Parathyroid adenoma (tissue), 2 donors: ENCODE measurements at regions not wholly inside any gene's neighbourhood (a gene's known extent, or its start where the extent isn't known, plus 50 kb on each side); places are given as distances from the start of the nearest gene placed in this dataset.

Experiments used
- H2AFZ ChIP-seq: fragments of 300-600 bp; sonication (generic); one replicate; pipeline ENCODE4 v1.7.0; 2017; ENCODE audit warnings: antibody characterized with exemption, mild to moderate bottlenecking
- H3K27ac ChIP-seq: fragments of 300-600 bp; sonication (generic); one replicate; pipeline ENCODE4 v1.7.0; 2017
- H3K27me3 ChIP-seq: fragments of 300-600 bp; sonication (generic); one replicate; pipeline ENCODE4 v1.7.0; 2017; ENCODE audit warnings: low read length; ENCODE audit not compliant: control insufficient read depth, insufficient read depth
- H3K36me3 ChIP-seq: fragments of 300-600 bp; sonication (generic); one replicate; pipeline ENCODE4 v1.7.0; 2017; ENCODE audit warnings: low read length; ENCODE audit not compliant: control insufficient read depth, insufficient read depth
- H3K4me1 ChIP-seq: fragments of 300-600 bp; sonication (generic); one replicate; pipeline ENCODE4 v1.7.0; 2017; ENCODE audit warnings: control low read depth
- H3K4me2 ChIP-seq: fragments of 300-600 bp; sonication (generic); one replicate; pipeline ENCODE4 v1.7.0; 2017; ENCODE audit warnings: low read length
- H3K4me3 ChIP-seq: fragments of 300-600 bp; sonication (generic); one replicate; pipeline ENCODE4 v1.7.0; 2017; ENCODE audit warnings: low read depth, low read length
- H3K79me2 ChIP-seq: fragments of 300-600 bp; sonication (generic); one replicate; pipeline ENCODE4 v1.7.0; 2017; ENCODE audit warnings: control low read depth
- H3K9ac ChIP-seq: fragments of 300-600 bp; sonication (generic); one replicate; pipeline ENCODE4 v1.7.0; 2017; ENCODE audit warnings: mild to moderate bottlenecking
- H3K9me3 ChIP-seq: fragments of 300-600 bp; sonication (generic); one replicate; pipeline ENCODE4 v1.7.0; 2017; ENCODE audit warnings: low read length; ENCODE audit not compliant: control insufficient read depth
- TF ChIP-seq, protein P1 (sequence below): fragments of 300-600 bp; sonication (generic); IDR thresholded peaks from one replicate; pipeline ENCODE4 v1.7.0; 2017; ENCODE audit warnings: antibody characterized with exemption, mild to moderate bottlenecking
- donor health status: primary hyperparathyroidism.

DNA sequence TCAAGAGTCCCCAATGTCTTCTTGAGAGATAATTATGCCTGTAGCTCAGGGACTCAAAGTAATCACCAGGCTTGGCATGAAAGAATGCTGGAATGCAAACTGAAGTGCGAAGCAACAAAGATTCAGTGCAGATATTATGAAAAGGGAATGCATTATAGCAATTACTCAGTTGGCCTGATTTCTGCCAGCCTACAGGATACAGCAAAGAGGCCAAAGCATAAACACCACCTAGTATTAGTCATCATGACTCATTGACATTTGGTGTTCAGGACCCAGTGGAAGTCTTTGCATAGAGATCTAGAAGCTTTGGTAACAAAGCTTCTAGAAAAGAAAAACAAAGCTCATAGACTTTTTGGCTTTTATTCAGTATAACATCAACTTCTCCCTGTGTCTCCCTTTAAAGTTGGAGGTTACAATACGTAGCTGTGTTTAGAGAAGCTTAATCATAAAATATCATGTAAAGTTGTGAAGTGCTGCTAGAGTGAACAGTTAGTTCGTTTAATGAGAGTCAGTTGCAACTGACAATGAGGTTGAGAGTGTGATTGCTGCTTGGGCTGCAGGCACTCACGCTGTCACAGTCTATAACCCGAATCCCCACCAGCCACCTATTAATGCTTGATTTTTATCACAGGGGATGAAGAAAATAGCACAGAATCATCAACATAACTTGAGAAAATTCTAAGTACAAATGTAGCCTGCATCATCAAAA is 932.7 kb downstream of the TFAP2A start:
- Histone ChIP-seq H2AFZ (no peak overlapping the region), H3K79me2 (no peaks in the 10 kb centered on the region), H3K9me3 (no peaks in the 10 kb centered on the region), H3K9ac (no peak overlapping the region), H3K4me1 (no peaks in the 10 kb centered on the region), H3K4me2 (no peak overlapping the region), H3K27me3 (no peaks in the 10 kb centered on the region), H3K4me3 (no peak overlapping the region), H3K27ac (no peak overlapping the region), H3K36me3 (no peaks in the 10 kb centered on the region)
- TF ChIP-seq, protein P1, sequence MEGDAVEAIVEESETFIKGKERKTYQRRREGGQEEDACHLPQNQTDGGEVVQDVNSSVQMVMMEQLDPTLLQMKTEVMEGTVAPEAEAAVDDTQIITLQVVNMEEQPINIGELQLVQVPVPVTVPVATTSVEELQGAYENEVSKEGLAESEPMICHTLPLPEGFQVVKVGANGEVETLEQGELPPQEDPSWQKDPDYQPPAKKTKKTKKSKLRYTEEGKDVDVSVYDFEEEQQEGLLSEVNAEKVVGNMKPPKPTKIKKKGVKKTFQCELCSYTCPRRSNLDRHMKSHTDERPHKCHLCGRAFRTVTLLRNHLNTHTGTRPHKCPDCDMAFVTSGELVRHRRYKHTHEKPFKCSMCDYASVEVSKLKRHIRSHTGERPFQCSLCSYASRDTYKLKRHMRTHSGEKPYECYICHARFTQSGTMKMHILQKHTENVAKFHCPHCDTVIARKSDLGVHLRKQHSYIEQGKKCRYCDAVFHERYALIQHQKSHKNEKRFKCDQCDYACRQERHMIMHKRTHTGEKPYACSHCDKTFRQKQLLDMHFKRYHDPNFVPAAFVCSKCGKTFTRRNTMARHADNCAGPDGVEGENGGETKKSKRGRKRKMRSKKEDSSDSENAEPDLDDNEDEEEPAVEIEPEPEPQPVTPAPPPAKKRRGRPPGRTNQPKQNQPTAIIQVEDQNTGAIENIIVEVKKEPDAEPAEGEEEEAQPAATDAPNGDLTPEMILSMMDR: no peak

- H2AFZ ChIP-seq: no peak overlapping the region
- no peak overlapping the region for H3K9ac ChIP-seq
- no peak overlapping the region for H3K4me2 ChIP-seq
- no peaks in the 10 kb centered on the region for H3K36me3 ChIP-seq
- H3K4me1 ChIP-seq: no peaks in the 10 kb centered on the region
- TF ChIP-seq, protein P1: no peak
- H3K27me3 ChIP-seq: no peaks in the 10 kb centered on the region
- H3K9me3 ChIP-seq: no peaks in the 10 kb centered on the region
- H3K4me3 ChIP-seq: no peak overlapping the region
- no peaks in the 10 kb centered on the region for H3K79me2 ChIP-seq
- no peak overlapping the region for H3K27ac ChIP-seq
Measured at GRCh38 chr6:9481292-9482029, 933.4 kb downstream of the TFAP2A start.

- Histone ChIP-seq H3K4me3 (no peak overlapping the region), H3K4me1 (no peaks in the 10 kb centered on the region), H3K27me3 (no peaks in the 10 kb centered on the region), H3K9me3 (no peaks in the 10 kb centered on the region), H3K27ac (no peak overlapping the region), H3K9ac (no peak overlapping the region), H2AFZ (no peak overlapping the region), H3K36me3 (no peaks in the 10 kb centered on the region), H3K79me2 (no peaks in the 10 kb centered on the region), H3K4me2 (no peak overlapping the region)
- TF ChIP-seq, protein P1: no peak
Measured at GRCh38 chr6:9468277-9468676, 946.6 kb downstream of the TFAP2A start.

DNA sequence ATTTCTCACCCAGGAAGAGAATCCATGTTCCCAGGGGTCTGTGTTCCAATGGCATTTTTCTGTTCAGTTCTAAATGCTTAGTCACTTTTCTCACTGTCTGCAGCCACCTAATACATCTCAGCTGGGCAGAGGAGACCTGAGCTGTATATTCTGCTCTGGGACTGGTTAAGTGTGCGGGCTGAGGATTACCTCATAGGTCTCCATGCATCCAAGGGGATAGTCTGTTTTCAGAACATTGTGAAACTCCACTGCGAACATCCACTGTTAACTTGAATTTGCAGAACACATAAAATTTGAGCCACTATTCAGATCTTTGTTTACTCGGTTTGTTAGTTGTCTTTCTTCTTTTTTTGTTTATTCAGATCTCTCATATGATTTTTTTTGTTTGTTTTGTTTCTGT is 947.1 kb downstream of the TFAP2A start:
- Histone ChIP-seq H3K27ac (no peak overlapping the region), H3K4me3 (no peak overlapping the region), H3K9me3 (no peaks in the 10 kb centered on the region), H3K79me2 (no peaks in the 10 kb centered on the region), H2AFZ (no peak overlapping the region), H3K4me1 (no peaks in the 10 kb centered on the region), H3K4me2 (no peak overlapping the region), H3K9ac (no peak overlapping the region), H3K27me3 (no peaks in the 10 kb centered on the region), H3K36me3 (no peaks in the 10 kb centered on the region)
- TF ChIP-seq, protein P1: no peak

GRCh38 chr6:9464583-9464982 is 950.3 kb downstream of the TFAP2A start:
- Histone ChIP-seq H3K36me3 (no peaks in the 10 kb centered on the region), H3K27me3 (no peaks in the 10 kb centered on the region), H3K27ac (no peak overlapping the region), H3K4me1 (no peaks in the 10 kb centered on the region), H3K9ac (no peak overlapping the region), H2AFZ (no peak overlapping the region), H3K9me3 (no peaks in the 10 kb centered on the region), H3K4me2 (no peak overlapping the region), H3K4me3 (no peak overlapping the region), H3K79me2 (no peaks in the 10 kb centered on the region)
- TF ChIP-seq, protein P1: no peak
